Uterus (tissue), 3 donors: ENCODE measurements at regions not wholly inside any gene's neighbourhood (a gene's known extent, or its start where the extent isn't known, plus 50 kb on each side); places are given as distances from the start of the nearest gene placed in this dataset.

Experiments
- DNase-seq, 2 donors: peaks; one replicate each; pipeline ENCODE4 v3.0.0-alpha.2; 2019 to 2020
- H3K27ac ChIP-seq, 2 donors: fragments of 200-600 bp; sonication (generic); 1 replicate in 1 of 2; 2 replicates in 1 of 2; pipeline ENCODE4 v1.5.1; 2016 to 2018
- H3K27me3 ChIP-seq, 2 donors: fragments of 200-600 bp; sonication (generic); one replicate each; pipeline ENCODE4 v1.5.1; 2018 to 2019; ENCODE audit warnings: control low read depth in 1 of 2
- H3K36me3 ChIP-seq, 2 donors: fragments of 200-600 bp; sonication (generic); one replicate each; pipeline ENCODE4 v1.5.1; 2019; ENCODE audit warnings: control low read depth in 1 of 2
- H3K4me1 ChIP-seq, 2 donors: fragments of 200-600 bp; sonication (generic); one replicate each; pipeline ENCODE4 v1.5.1; 2018 to 2019; ENCODE audit warnings: control low read depth in 1 of 2
- H3K4me3 ChIP-seq, 2 donors: fragments of 200-600 bp; sonication (generic); 1 replicate in 1 of 2; 2 replicates in 1 of 2; pipeline ENCODE4 v1.5.1; 2018 to 2019; ENCODE audit warnings: mild to moderate bottlenecking in 1 of 2
- H3K9me3 ChIP-seq, 2 donors: fragments of 200-600 bp; sonication (generic); one replicate each; pipeline ENCODE4 v1.5.1; 2019; ENCODE audit warnings: control low read depth in 1 of 2
- CTCF ChIP-seq, 4 experiments: fragments of 200-600 bp in 2 of 4; fragments of 450-650 bp in 2 of 4; sonication (generic) in 2 of 4; IDR thresholded peaks; one replicate each; pipeline ENCODE4 v1.5.1; 2016 to 2019; ENCODE audit warnings: antibody characterized with exemption in 4 of 4, mild to moderate bottlenecking in 2 of 4, moderate library complexity in 1 of 4
- POLR2A ChIP-seq, 2 donors: fragments of 450-650 bp; IDR thresholded peaks; one replicate each; pipeline ENCODE4 v1.6.1; 2016; ENCODE audit warnings: antibody characterized with exemption in 2 of 2, mild to moderate bottlenecking in 1 of 2, moderate library complexity in 1 of 2
- intact Hi-C: fragments of 100-400 bp; cut with DNase I; formaldehyde crosslinking; loops from one replicate; pipeline ENCODE4 v1.15.1; 2023; ENCODE audit warnings: low total_unique reads
- donor health status: DM: yes; HTN: yes; CAD: no.

- Histone ChIP-seq H3K36me3 (no peaks in the 10 kb centered on the region), H3K9me3 (peaks cover 0 to 7% of the 10 kb centered on the region in 2 donors), H3K4me1 (no peaks in the 10 kb centered on the region), H3K27ac (no peak overlapping the region), H3K4me3 (no peak overlapping the region), H3K27me3 (no peaks in the 10 kb centered on the region)
- no peak for DNase-seq
- no peak for TF ChIP-seq POLR2A (IDR thresholded peaks at IDR 0.05)
- TF ChIP-seq CTCF (IDR thresholded peaks at IDR 0.05) = no peak
- intact Hi-C loops = no loop called here
Observed at GRCh38 chr3:36011791-36012190, 368.5 kb upstream of the STAC start.

DNA sequence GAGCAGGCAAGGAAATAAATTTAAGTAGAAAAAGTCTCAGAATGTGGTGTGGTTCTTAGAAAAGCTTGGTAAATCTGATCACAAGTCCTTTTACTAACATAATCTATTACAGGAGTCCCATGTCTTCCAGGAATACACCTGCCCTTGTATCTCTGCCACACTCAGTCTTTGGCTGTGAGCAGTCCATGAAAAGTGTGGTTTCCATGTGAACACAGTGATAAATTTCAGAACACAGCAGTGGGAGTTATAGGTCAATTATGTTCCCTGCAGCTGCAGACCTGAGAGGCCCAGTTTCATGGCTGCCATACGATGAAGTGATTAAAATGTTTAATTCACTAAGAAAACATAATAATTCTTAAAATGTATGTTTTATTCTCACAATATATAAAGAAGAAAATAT lies 366.9 kb upstream of the STAC start:
- Histone ChIP-seq H3K27ac (no peak overlapping the region), H3K27me3 (no peaks in the 10 kb centered on the region), H3K36me3 (no peaks in the 10 kb centered on the region), H3K9me3 (peaks cover 0 to 2% of the 10 kb centered on the region in 2 donors), H3K4me3 (no peak overlapping the region), H3K4me1 (no peaks in the 10 kb centered on the region)
- DNase-seq = no peak
- TF ChIP-seq CTCF (IDR thresholded peaks at IDR 0.05) (no peak), POLR2A (IDR thresholded peaks at IDR 0.05) (no peak)
- intact Hi-C loops = no loop called here

DNA sequence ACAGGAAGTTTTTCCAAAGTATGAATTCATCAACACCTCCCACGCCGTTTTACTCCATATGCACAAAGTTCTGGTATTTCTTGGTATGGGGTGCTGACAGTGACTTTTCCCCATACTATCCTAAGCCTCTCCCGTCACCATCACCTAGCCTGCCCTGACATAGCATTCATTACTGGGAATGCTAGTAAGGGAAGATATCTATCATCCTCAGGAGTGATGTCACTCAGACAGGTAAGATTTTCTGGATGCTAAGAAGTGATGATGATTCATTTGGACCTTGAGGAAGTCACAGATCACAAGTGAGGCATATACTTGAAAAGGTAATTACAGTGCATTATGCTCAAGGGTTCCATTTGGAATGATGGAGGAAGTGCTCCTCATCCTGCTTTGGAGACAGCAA lies 355.1 kb upstream of the STAC start:
- no peak for DNase-seq
- Histone ChIP-seq H3K4me1 (no peaks in the 10 kb centered on the region), H3K27ac (no peak overlapping the region), H3K9me3 (no peaks in the 10 kb centered on the region), H3K36me3 (no peaks in the 10 kb centered on the region), H3K4me3 (no peak overlapping the region), H3K27me3 (no peaks in the 10 kb centered on the region)
- TF ChIP-seq CTCF (IDR thresholded peaks at IDR 0.05) (no peak), POLR2A (IDR thresholded peaks at IDR 0.05) (no peak)
- intact Hi-C loops = no loop called here

- H3K36me3 ChIP-seq = no peaks in the 10 kb centered on the region
- TF ChIP-seq CTCF (IDR thresholded peaks at IDR 0.05) (no peak), POLR2A (IDR thresholded peaks at IDR 0.05) (no peak)
- H3K9me3 ChIP-seq = no peaks in the 10 kb centered on the region
- no peak overlapping the region for H3K4me3 ChIP-seq
- DNase-seq = no peak
- intact Hi-C loops = no loop called here
- no peaks in the 10 kb centered on the region for H3K4me1 ChIP-seq
- no peak overlapping the region for H3K27ac ChIP-seq
- no peaks in the 10 kb centered on the region for H3K27me3 ChIP-seq
Observed at GRCh38 chr3:36032180-36033047, 347.9 kb upstream of the STAC start.

GRCh38 chr3:36058404-36059030 lies 321.8 kb upstream of the STAC start:
- Histone ChIP-seq H3K27ac (no peak overlapping the region), H3K9me3 (no peaks in the 10 kb centered on the region), H3K4me1 (no peaks in the 10 kb centered on the region), H3K36me3 (no peaks in the 10 kb centered on the region), H3K4me3 (no peak overlapping the region), H3K27me3 (no peaks in the 10 kb centered on the region)
- TF ChIP-seq POLR2A (IDR thresholded peaks at IDR 0.05) (no peak), CTCF (IDR thresholded peaks at IDR 0.05) (no peak)
- no peak for DNase-seq
- intact Hi-C loops = no loop called here
